Activated CD4-positive, alpha-beta T cell treated with anti-CD3 and anti-CD28 coated beads, Interleukin-2, amount 10 ng/mL, durations not matched to agents 24 days and 14 days (primary cell): ENCODE measurements at regions not wholly inside any gene's neighbourhood (a gene's known extent, or its start where the extent isn't known, plus 50 kb on each side); places are given as distances from the start of the nearest gene placed in this dataset.

ENCODE experiments used
- DNase-seq: peaks from one replicate; pipeline ENCODE4 v3.0.0; 2022
- H3K27ac Mint-ChIP-seq: one replicate; pipeline ENCODE4 v1.8.0; 2022; ENCODE audit warnings: mild to moderate bottlenecking, mixed read lengths
- H3K27me3 Mint-ChIP-seq: one replicate; pipeline ENCODE4 v1.8.0; 2022; ENCODE audit warnings: mixed read lengths
- H3K36me3 Mint-ChIP-seq: one replicate; pipeline ENCODE4 v1.8.0; 2022; ENCODE audit warnings: low read depth, mild to moderate bottlenecking, mixed read lengths
- H3K4me1 Mint-ChIP-seq: one replicate; pipeline ENCODE4 v1.8.0; 2021; ENCODE audit warnings: mixed read lengths
- H3K4me3 Mint-ChIP-seq: one replicate; pipeline ENCODE4 v1.8.0; 2022; ENCODE audit warnings: mild to moderate bottlenecking, moderate library complexity, mixed read lengths
- H3K9me3 Mint-ChIP-seq: one replicate; pipeline ENCODE4 v1.8.0; 2021; ENCODE audit warnings: mixed read lengths
- intact Hi-C: fragments of 100-400 bp; cut with micrococcal nuclease; formaldehyde crosslinking; loops from one replicate; pipeline ENCODE4 v1.15.1; 2023

DNA sequence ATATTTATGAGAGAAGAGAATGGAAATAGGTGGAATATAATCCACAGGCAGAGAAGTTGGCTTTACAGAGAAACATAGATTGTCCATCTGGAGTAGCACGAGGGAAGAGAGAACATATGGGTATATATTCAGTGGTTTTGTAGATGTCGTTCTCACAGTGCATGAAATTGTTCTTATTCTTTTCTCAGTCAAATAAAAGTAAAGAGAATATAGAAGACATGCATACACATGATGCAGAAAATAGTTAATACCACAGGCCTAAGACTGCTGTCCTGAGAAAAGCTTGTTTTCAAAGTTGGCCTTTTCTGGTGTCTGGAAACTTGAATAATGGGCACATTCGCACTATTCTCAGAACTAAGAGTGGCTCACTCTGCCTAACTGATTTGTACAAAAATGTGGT is 378.1 kb downstream of the GABRG1 start:
- Mint-ChIP-seq H3K9me3 (peaks cover 4% of the 10 kb centered on the region), H3K27ac (no peak overlapping the region), H3K27me3 (no peaks in the 10 kb centered on the region), H3K36me3 (no peaks in the 10 kb centered on the region), H3K4me1 (no peaks in the 10 kb centered on the region), H3K4me3 (no peak overlapping the region)
- intact Hi-C loops = no loop called here
- no peak for DNase-seq

DNA sequence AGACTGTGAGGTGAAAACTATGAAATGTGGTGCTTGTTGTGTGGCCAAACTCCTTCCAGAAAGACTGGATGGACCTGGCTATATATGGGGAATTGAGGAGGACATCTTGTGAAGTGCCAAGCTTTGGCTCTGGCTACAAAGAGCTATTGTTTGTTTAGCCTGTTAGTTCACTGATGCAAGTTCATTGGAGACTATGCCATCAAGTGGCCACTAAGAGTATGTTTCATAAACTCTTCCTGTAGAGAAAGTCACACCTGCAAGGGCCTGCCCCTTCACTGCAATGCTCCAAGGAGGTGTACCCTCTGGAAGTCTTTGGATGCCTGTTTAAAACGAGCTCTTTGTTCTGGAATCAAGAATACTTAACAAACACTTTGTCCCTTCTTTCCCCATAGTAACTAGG is 382.0 kb downstream of the GABRG1 start:
- Mint-ChIP-seq H3K27me3 (no peaks in the 10 kb centered on the region), H3K4me1 (no peaks in the 10 kb centered on the region)

DNA sequence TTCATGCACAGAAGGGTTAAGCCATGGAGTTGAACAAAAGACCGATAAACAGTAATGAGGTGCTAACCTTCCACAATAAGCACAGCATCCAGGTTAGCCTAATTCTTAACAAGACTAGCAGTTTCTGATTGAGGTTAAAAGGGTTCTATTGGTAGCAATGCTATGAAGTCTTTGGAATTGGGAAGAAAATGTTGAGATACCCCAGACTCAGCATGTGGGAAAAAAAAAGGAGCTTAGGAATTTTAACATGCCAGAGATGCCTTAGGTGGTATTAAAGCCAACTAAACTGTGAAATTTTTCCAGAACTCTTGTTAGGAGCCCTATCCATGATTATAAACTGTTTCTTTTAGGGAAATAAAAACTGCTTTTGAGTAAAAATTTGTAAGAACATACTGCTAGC is 391.7 kb downstream of the GABRG1 start:
- intact Hi-C loops = no loop called here

More for the DNA sequence above, 382.0 kb downstream of the GABRG1 start:
- Mint-ChIP-seq H3K9me3 (peaks cover 4% of the 10 kb centered on the region), H3K27ac (no peak overlapping the region), H3K4me3 (no peak overlapping the region), H3K36me3 (no peaks in the 10 kb centered on the region)
- intact Hi-C loops = no loop called here
- no peak for DNase-seq

DNA sequence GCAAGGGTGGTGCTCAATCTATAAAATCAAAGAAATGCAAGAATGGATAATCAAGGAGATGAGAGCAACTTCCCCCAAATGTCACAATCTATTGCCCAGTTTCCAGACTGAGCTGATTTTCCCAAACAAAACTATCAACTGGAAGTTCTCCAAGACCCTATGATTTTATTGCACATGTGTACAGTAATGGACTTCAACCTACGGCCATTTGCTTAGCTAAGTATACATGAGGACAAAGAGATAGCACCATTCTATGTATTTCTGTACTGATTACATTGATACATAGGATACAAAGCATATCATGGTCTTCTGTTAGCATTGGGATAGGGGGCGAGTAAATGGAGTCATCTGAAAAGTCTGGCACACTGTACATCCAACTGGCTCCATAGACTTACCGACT is 407.8 kb downstream of the GABRG1 start:
- H3K27me3 Mint-ChIP-seq = no peaks in the 10 kb centered on the region
- intact Hi-C loops = no loop called here
- DNase-seq = no peak
- H3K9me3 Mint-ChIP-seq = peaks cover 17% of the 10 kb centered on the region
- no peaks in the 10 kb centered on the region for H3K36me3 Mint-ChIP-seq
- no peak overlapping the region for H3K4me3 Mint-ChIP-seq
- no peaks in the 10 kb centered on the region for H3K4me1 Mint-ChIP-seq
- H3K27ac Mint-ChIP-seq = no peak overlapping the region

More for the DNA sequence above, 391.7 kb downstream of the GABRG1 start:
- Mint-ChIP-seq H3K4me1 (no peaks in the 10 kb centered on the region), H3K36me3 (no peaks in the 10 kb centered on the region), H3K27me3 (no peaks in the 10 kb centered on the region), H3K9me3 (peaks cover 3% of the 10 kb centered on the region), H3K27ac (no peak overlapping the region), H3K4me3 (no peak overlapping the region)
- DNase-seq = no peak

DNA sequence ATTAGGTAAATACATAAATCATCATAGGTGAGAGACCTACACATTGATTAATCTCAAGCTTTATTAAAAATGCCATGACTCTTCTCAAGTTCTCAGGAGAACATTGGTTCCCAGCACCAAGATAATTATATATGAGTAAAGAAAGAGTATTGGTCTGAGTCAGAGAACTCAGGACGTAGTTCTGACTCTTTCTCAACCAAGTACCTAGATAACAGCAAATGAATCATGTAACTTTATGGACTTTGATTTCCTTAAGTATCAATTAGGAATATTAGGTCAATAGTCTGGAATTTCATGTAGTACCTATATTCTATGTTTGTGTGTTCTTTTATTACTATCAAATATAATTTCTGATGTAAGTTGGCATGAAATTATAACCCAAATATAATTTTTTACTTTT is 409.9 kb downstream of the GABRG1 start:
- intact Hi-C loops = no loop called here
- H3K9me3 Mint-ChIP-seq = peaks cover 11% of the 10 kb centered on the region
- no peaks in the 10 kb centered on the region for H3K36me3 Mint-ChIP-seq
- no peak overlapping the region for H3K4me3 Mint-ChIP-seq
- no peaks in the 10 kb centered on the region for H3K27me3 Mint-ChIP-seq
- no peak overlapping the region for H3K27ac Mint-ChIP-seq
- no peaks in the 10 kb centered on the region for H3K4me1 Mint-ChIP-seq
- no peak for DNase-seq

DNA sequence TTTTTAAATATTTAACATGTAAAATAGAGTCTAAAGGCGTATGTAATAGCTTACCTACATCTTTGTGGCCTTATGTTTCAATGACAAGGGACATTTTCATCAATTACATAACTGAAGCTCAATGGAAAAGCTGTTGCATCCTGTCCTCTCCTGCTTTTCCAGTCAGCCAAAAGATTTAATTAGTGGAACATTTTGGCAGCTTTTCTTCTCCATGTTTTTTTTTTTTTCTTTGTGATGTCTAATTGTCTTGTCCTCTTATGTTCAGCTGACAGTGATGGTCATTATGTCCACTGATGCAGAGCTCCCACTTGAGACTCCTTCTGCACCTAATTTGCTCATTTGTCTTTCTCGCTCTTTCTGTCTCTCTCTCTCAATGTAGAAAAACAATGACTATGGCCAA is 422.2 kb downstream of the GABRG1 start:
- peaks cover 7% of the 10 kb centered on the region for H3K9me3 Mint-ChIP-seq
- no peak for DNase-seq
- intact Hi-C loops = no loop called here

DNA sequence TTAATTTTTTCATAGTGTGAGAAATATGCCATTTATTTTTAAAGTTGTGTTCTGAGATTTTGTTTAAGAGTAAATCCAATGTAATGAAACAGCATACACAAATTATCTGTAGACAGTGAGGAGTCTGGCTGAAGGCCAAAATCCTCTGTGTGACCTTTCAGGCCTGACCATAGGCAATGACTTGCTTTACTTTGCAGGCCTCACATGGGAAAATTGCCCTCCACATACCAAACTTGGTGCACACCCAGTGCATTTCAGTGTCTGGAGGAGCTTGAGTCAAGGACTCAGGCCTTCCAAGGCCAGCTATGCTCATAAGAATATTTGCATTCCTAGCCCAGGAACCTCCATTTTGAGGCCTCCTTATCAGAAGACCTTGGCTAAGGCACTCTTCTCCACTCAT is 430.1 kb downstream of the GABRG1 start:
- Mint-ChIP-seq H3K27ac (no peak overlapping the region), H3K27me3 (no peaks in the 10 kb centered on the region), H3K9me3 (no peaks in the 10 kb centered on the region), H3K4me3 (no peak overlapping the region), H3K36me3 (no peaks in the 10 kb centered on the region), H3K4me1 (no peaks in the 10 kb centered on the region)
- intact Hi-C loops = no loop called here
- DNase-seq = no peak

More for the DNA sequence above, 422.2 kb downstream of the GABRG1 start:
- no peak overlapping the region for H3K4me3 Mint-ChIP-seq
- no peak overlapping the region for H3K27ac Mint-ChIP-seq
- H3K36me3 Mint-ChIP-seq = no peaks in the 10 kb centered on the region
- H3K4me1 Mint-ChIP-seq = no peaks in the 10 kb centered on the region
- no peaks in the 10 kb centered on the region for H3K27me3 Mint-ChIP-seq

DNA sequence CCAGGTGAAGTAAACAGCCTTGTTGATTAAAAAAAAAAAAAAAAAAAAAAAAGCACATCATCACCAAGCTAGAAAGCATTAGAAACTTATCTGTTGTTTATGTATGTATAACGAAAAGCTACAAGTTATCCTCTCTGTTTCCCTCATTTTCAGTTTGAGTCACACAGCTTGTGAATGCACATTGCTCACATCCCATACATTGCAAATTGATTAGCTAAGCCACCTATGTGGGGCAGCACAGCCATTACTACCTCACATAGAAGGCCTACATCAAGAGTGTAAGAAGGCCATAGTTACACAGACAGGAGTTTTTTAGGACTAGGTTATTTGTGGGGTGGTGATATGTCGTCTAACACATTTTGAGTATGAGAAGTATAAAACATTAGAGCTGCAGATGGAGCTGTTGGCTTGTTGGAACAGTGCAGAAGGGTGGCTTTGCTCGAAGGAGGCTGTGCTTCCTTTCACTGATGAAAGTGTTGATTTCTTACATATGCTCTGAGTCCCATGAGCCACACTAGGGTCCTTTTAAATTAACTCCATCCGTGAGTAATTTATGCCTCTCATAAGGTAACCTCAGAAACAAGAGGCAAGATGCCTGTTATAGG is 431.6 kb downstream of the GABRG1 start:
- Mint-ChIP-seq H3K9me3 (no peaks in the 10 kb centered on the region), H3K4me3 (no peak overlapping the region), H3K4me1 (no peaks in the 10 kb centered on the region), H3K36me3 (no peaks in the 10 kb centered on the region), H3K27me3 (no peaks in the 10 kb centered on the region), H3K27ac (no peak overlapping the region)
- intact Hi-C loops = no loop called here
- no peak for DNase-seq

DNA sequence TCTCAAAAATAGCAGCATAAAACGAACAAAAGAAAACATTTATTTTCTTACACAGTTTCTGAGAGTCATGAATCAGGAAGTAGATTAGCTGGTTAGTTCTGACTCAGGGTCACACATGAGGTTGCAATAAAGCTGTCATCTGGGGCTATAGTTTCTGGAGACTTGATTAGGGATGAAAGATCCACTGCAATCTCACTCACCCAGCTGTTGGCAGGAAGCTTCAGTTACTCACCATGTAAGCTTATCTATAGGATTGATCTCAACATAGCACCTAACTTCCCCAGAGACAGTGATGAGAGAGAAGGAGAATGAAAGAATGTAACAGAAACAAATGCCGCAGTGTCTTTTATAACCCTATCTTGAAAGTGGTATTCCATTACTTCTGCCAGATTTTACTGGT is 435.5 kb downstream of the GABRG1 start:
- intact Hi-C loops = no loop called here
- Mint-ChIP-seq H3K27me3 (no peaks in the 10 kb centered on the region), H3K9me3 (no peaks in the 10 kb centered on the region), H3K4me3 (no peak overlapping the region), H3K4me1 (no peaks in the 10 kb centered on the region), H3K36me3 (no peaks in the 10 kb centered on the region), H3K27ac (no peak overlapping the region)
- DNase-seq = no peak

DNA sequence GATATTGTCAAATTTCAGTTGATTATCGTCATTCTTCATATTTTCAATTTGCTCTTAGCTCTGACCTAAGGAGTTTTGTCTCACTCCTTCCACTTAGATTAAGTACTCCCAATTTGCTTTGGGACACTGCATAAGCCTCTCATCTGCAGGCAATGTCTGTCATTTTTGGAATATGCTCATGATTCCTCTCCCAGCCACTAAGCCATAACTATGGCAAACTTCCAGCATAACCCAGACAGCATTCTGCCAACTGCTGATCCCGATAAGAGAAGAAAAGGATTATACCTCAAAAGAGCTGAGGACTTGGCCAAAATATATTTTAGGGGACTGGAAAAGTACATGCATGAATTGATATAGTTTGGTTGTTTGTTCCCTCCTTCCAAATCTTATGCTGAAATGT is 444.4 kb downstream of the GABRG1 start:
- peaks cover 20% of the 10 kb centered on the region for H3K9me3 Mint-ChIP-seq
- H3K4me1 Mint-ChIP-seq = no peaks in the 10 kb centered on the region
- H3K4me3 Mint-ChIP-seq = no peak overlapping the region
- no peak for DNase-seq
- no peak overlapping the region for H3K27ac Mint-ChIP-seq
- H3K36me3 Mint-ChIP-seq = no peaks in the 10 kb centered on the region
- intact Hi-C loops = no loop called here
- H3K27me3 Mint-ChIP-seq = no peaks in the 10 kb centered on the region

DNA sequence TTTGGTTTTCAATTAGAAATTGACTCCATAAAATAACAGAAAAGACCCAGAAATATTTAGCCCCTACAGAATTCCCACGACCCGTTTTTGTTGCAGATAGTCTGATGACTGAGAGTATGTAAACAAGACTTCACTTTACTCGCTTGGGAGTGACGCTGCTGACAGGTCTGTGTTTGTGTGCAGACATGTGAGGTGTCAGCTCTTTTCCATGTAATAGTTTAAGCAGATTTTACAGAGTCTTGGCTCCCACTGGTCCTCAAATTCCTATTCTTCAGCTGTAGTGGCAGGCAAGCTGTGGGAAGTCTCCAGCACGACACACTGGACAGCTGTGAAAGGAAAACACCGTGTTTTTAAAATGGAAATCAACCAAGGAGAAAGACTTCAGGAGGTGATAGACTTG is 455.7 kb downstream of the GABRG1 start:
- no peaks in the 10 kb centered on the region for H3K27me3 Mint-ChIP-seq
- intact Hi-C loops = no loop called here
- H3K36me3 Mint-ChIP-seq = no peaks in the 10 kb centered on the region
- no peak for DNase-seq
- H3K27ac Mint-ChIP-seq = no peak overlapping the region
- H3K9me3 Mint-ChIP-seq = no peaks in the 10 kb centered on the region
- no peaks in the 10 kb centered on the region for H3K4me1 Mint-ChIP-seq
- no peak overlapping the region for H3K4me3 Mint-ChIP-seq

DNA sequence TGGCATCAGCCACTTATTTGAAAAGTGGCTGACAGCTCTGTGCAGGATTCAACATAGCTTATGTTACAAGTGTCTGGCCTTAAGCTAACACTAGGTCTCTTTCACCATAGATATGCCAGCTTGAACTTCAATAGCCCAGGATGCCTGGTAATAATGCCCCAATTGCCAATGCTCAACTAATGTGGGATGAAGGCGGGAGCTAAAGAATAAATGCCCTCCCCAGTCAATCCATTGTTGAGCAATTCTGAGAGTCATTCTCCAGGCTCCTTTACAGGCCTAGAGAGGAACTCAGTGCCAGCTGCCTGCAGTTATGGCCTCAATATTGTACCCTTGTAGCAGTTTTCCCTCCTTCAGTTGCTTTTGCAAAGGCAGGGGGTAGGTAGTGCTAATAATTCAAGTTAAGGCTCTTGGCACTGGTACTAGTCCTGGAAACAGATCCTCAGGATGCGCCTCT is 460.2 kb downstream of the GABRG1 start:
- Mint-ChIP-seq H3K9me3 (no peaks in the 10 kb centered on the region), H3K27me3 (no peaks in the 10 kb centered on the region), H3K4me3 (no peak overlapping the region), H3K27ac (no peak overlapping the region), H3K36me3 (no peaks in the 10 kb centered on the region), H3K4me1 (no peaks in the 10 kb centered on the region)
- DNase-seq = no peak
- intact Hi-C loops = no loop called here

DNA sequence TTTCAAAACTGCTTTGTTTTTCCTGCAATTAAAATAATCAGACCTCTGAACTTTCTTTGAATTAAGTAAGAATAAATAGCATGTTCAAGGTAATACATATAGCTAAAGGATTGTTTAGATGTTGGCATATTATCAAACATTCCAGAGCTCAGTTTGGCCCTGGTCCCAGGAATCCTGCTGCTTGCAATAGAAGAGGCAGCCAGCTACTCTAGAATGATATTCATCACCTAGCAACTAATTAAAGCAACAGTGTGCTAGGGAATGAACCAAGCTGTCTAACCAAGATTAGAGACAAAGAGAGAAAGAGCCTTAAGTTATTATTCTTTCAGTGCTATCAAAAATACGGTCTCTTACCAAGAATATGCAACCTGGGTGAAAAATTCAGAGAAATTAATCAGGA is 460.9 kb downstream of the GABRG1 start:
- DNase-seq = no peak
- H3K27me3 Mint-ChIP-seq = no peaks in the 10 kb centered on the region
- no peak overlapping the region for H3K4me3 Mint-ChIP-seq
- intact Hi-C loops = no loop called here
- H3K4me1 Mint-ChIP-seq = no peaks in the 10 kb centered on the region
- H3K27ac Mint-ChIP-seq = no peak overlapping the region
- H3K36me3 Mint-ChIP-seq = no peaks in the 10 kb centered on the region
- no peaks in the 10 kb centered on the region for H3K9me3 Mint-ChIP-seq

DNA sequence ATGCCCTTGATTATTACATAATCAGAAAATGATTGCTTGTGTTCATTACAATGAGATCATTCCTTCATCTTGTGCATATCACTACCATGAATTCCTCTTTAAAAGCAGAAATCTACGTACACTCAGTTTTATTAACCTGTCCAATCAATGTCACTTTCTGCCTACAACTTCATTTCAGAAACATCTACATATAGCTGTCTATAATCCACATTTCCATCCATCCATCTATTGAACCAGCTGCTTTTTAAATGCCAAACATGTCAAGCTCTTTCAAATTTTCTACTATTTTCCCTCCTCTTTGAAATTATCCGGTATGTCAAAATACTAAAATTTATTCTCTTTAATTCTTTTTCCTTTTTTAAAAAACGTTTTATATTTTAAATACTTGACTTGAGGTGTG is 462.0 kb downstream of the GABRG1 start:
- DNase-seq = no peak
- Mint-ChIP-seq H3K27me3 (no peaks in the 10 kb centered on the region), H3K4me1 (no peaks in the 10 kb centered on the region), H3K36me3 (no peaks in the 10 kb centered on the region), H3K27ac (no peak overlapping the region), H3K9me3 (no peaks in the 10 kb centered on the region), H3K4me3 (no peak overlapping the region)
- intact Hi-C loops = no loop called here

DNA sequence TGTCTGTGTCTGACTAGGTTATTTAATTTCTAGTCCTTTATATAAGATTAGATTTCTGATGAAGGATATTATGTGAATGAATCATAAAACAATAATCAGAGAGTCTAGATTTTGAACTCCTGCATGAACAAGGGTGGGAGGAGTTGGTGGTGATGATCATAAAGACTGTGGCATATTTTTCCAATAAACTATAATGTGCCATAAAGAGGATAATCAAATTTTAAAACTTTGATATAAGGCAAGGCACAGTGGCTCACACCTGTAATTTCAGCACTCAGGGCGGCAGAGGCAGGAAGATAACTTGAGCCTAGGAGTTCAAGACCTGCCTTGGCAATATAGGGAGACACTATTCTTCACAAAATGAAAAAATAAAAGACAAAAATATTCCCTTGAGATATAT is 473.3 kb downstream of the GABRG1 start:
- Mint-ChIP-seq H3K9me3 (peaks cover 3% of the 10 kb centered on the region), H3K27ac (no peak overlapping the region), H3K27me3 (no peaks in the 10 kb centered on the region), H3K4me1 (no peaks in the 10 kb centered on the region), H3K4me3 (no peak overlapping the region), H3K36me3 (no peaks in the 10 kb centered on the region)
- no peak for DNase-seq
- intact Hi-C loops = no loop called here
